ENCODE measurements at regions not wholly inside any gene's neighbourhood (a gene's known extent, or its start where the extent isn't known, plus 50 kb on each side); places are given as distances from the start of the nearest gene placed in this dataset.

DNA sequence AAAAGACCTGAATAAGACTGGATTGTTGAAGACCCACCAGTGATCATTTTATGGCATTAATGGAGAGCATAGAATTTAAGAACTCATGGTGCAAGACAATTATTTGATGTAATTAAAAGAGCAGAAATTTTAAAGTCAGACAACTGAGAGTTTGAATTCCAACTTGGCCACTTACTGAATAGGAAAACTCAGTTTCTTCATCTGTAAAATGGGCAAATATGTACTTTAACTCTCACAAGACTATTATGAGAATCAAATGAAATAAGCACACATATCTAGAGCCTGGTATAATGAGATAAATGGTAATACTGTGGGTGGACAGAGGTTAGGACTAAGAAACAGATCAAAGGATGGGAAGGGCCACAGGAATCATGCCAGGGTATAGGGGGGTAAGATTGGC lies 88.0 kb downstream of the SOX9 start:
- DNase-seq (ENCODE audit: low spot score): no peak

DNA sequence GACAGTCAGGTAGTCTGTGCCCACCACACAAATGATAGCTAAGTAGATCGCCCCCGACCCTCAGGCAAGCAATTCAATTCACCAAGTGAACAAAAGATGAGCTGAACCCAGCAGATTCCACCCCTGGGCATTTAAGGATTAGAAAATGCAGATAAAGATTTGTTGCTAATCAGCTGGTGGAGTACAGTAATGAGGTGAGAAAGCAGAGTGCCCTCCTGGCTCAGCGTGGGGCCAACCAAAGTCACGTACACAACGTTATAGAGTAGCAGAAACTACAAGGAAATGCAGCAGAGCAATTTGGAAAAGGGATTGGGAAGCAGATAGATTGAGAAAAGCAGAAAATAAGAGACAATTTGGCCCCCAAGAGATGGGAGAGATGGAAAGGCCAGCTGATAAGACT lies 91.2 kb downstream of the SOX9 start:
- DNase-seq (ENCODE audit: low spot score): no peak

DNA sequence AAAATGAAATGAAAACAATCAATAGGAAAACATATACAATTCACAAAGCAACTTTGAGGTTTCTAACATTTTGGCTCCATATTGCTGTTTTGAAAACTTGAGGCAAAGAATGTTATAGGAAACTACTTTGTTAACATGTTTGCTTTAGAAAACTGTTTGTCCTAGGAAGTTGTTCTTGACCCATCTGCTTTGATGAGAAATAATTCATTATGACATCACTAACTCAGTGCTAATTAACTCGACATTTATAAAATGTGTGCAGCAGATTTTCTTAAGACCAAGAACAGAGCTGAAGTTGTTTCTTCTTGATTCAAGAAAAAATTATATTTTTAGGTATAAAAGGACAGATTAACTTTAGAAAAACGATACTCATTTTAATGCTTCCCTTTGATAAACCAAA lies 94.7 kb downstream of the SOX9 start:
- no peak for DNase-seq (ENCODE audit: low spot score)

DNA sequence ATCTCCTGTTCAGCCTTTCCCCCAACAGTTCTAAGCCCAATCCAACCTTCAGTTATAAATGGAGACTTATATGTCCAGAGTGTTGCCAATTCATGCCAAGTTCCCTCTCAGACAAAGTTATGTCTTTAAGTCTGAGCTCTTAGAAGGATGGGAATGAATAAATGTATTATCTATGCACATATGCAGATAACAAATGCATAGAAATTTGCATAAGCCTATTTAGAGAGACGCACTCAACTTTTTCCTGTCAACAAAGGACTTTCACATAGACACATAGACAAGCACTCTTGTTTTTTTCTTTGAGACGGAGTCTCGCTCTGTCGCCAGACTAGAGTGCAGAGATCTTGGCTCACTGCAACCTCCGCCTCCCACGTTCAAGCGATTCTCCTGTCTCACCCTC lies 95.1 kb downstream of the SOX9 start:
- DNase-seq (ENCODE audit: low spot score): no peak

DNA sequence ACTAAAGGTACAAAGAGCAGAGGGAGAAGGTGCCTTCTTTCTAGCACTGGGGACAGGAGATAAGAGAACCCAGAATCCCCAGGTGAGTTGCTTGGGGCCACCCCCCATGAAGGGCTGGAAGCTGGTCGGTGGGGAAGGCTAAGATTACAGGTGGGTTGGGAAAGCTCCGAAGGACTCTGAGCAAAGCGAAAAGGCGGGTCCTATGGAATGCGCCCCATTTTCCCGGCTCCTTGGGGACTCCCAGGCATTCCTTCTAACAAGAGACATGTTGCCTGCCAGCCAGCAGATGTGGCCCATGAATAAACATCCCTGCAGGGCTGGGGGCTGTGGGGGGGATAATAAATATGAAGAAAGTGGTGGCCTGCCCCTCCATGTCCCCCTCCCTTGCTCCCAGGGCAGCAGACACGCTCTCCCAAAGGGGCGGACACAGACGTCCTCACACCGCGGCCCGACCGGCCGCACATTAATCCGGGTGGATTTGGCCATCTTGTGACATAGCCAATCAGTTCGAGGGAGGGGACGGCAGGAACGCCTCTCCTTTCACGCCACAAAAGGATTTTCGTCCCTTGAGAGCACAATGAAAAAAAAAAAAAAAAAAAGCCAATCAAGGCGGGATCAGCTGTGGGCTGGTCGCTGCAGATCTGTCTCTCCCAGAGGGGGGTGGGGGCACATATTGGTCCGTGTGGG lies 98.5 kb downstream of the SOX9 start:
- no peak for DNase-seq (ENCODE audit: low spot score)

DNA sequence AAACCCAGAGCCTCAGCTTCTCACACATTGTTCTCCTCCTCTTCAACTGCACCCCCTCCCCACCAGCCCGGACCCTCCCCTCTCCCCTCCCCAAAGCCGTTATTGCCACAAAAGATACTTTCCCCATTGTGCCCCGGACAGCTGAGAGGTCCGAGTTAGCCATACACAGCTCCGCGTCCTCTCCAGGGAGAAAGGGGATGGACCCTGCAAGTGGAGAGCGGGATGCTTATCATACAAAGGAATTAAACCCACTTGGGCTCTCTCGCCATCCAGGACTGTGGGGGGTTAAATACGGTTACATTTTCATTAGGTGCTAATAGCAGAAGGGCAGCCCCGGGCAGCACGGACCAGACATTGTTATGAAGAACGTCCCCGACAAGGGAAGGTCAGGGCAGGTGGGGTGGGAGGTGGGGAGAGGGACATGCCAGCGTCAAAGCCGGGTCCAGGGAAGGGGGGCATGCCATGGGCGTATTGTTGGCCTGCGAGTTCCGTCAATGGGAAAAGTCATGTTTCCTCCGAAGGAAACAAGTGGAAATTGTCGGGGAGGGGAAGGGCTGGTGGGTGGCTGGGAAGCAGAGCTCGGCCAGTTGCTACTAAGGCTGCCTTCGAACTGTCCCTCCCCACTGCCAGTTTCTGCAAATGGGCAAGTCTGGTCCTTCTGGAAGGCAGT lies 99.1 kb downstream of the SOX9 start:
- no peak for DNase-seq (ENCODE audit: low spot score)

DNA sequence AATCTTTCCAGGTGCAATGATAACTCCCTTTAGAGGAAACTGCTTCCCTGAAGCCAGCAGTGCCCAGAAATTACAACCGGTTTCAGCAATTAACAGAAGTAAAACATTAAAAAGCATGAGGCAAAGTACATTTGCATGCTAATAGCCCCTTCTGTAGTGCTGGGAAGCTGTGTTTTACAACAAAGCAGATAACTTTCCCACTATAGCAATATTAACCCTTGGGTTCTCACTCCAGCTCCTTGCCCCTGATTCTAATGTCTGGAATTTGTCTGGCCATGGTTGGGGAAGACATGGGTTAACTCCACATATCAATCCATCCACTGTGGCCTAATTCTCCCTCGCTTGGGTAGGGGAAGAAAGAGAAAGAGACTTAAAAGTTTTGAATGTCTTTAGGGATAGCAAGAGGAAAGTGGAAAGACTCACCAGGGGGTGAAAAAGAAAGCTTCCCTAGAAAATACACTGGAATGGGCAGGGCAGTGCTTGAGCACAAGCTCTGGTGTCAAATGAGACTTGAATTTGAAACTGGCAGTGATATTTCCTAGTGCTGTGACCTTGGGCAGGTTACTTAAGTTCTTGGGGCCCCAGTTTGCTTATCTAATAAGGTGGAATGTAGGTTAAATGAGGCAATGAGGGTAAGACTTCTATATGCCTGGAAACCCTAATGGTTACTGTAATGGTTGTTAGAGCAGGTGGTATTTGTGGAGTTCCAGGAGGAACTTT lies 102.0 kb downstream of the SOX9 start:
- no peak for DNase-seq (ENCODE audit: low spot score)

DNA sequence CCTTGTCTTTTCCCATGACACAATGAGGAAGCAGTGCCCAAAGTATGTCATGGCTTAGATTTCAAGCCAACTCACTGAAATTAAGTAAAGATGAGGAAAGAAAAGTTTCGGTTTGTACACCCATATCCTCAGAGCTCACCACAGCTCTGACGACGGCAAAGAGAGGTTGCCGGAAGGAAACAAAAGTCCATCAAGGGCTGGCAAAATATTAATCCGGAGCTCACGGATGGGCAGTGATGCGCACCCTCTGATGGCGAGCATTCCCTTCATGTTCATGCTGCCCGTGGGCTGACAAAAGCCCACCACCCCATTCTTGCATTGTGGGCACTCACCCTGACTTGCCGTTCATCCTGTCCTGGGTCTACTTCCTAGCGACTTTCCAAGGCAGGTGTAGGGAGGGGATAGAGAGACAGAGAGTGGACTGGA lies 103.1 kb downstream of the SOX9 start:
- no peak for DNase-seq (ENCODE audit: low spot score)

DNA sequence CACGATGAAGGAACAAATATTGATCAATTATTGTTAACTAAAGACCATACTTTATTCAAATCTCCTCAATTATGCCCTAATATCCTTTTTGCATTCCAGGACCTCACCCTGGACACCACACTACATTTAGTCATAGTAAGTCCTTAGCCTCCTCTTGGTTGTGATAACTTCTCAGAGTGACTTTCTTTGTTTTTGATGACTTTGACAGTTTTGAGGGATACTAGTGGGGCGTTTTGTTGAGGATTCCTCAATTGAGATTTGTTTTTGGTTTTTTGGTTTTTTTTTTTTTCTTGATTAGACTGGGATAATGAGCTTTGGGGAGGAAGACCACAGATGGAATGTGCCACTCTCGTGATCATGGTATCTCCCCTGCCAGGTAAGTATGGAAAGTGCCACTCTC lies 105.5 kb downstream of the SOX9 start:
- DNase-seq (ENCODE audit: low spot score): no peak

DNA sequence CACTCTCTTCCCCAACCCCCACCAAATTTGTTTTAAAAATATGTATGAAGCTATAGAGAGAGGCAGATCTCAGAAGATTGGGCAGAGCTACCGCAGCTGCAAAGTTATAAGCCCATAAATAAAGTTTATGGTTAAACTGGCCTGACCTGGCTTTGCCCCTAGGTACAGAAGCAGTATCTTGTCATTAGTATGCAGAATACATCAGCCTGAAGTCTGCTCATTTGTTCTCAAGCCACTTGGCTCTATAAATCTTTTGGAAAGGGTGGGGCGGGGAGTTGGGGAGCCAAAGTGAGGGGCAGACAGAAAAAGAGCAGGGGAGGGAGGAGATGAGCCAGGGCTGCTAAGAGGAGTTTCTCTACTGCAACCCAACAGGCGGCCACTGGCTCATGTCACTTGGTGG lies 113.2 kb downstream of the SOX9 start:
- peak; percentile 16 for DNase-seq (ENCODE audit: low spot score)

DNA sequence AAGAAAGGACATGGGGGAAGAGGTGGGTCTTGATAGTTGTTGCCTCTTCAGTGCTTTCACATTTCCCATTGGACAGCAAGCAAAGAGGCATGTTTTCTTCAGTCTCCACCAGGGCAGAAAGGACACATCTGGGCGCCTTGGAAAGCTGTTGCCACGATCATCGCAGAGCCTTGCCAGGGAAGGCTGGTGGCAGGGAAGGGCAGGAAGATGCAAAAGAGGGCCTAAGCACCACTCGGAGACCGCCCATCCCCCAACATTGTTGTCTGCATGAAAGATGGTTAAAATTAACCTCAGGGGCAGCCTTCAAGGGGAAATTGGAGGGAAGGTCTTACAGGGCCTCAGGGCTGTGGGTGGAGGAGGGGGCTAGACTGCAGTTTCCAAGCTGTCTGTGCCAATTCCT lies 114.2 kb downstream of the SOX9 start:
- no peak for DNase-seq (ENCODE audit: low spot score)

DNA sequence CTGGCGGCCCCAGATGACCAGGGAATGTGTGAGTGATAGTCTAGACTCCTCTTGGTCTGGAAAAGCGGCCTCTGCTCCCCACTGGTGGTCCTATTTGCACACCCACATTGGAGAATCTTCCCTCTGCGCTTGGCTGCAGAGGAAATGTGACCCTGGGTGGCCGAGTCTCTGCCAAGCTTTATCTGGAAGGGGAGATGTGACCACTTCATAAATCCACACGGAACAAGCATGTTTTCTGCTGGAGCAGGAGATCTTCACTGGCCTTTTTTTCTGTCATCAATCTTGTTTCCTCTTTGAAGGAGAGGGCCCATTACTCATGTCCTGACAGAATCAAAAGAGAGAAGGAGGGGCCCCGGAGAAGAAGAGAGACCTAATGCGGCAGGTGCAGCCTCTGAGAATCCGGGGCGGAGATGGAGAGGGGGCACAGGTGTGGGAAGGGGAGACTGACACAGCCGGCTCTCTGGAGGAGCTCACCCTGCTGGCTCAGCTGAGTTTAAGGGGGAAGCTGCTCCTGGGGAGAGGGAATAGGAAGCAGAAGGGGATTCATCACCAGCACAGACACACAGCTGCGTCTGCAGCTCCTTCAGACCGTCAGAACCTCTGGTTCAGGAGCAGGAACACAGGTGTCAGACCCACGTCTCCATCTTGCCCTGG lies 116.3 kb downstream of the SOX9 start:
- DNase-seq (ENCODE audit: low spot score): no peak

DNA sequence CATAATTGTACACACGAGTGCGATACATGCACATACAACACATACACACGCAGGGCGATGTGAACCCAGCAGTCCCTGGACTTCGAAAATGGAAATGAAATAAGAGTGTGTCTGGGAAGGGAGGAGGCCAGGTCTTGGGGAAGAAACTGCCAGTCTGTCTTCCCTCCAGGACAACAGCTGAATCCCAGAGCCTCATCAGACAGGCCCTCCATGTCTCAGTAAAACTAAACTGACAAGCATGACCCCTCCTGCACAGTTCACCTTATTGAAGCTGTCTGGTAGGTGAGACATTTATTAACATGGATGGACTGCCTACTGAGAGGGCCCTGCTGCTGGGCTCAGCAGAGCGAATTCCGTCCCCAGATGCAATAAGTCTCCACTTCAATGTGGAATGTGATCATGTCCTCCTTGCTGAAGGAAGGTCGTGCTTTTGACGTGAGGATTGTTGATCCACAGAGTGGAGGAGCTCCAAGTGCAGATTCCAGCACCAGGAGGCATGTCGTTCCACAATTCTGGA lies 117.4 kb downstream of the SOX9 start:
- DNase-seq (ENCODE audit: low spot score): no peak

DNA sequence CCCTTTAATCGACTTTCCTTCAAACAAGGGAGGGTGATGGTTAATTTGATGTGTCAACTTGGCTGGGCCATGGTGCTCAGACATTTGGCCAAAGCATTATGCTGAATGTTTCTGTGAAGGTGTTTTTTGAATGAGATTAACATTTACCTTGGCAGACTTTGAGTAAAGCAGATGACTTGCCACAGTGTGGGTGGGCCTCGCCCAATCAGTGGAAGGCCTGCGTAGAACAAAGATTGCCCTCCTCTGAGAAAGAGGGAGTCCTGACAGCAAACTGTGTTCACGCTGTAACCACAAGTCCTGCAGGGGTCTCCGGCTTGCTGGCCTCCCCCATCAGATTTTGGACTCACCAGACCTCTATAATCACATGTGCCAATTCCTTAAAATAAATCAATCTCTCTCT lies 118.7 kb downstream of the SOX9 start:
- DNase-seq (ENCODE audit: low spot score): no peak

DNA sequence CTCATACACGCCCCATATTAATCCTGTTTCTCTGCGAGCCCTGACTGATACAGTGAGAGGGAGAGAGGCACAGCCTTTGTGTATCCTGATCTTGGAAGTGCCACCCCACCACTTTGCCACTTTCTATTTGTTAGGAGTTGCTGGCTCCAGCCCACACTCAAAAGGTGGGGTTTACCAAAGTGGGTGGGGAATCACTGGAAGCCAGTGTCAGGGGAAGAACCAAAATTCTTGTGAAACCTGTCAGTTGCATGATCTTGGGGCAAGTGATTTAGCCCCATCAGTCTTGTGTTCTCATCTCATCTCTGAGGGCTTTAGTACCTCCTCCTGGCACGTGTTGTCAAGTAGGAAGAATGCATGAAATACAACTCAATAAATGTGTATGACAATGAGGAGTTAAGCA lies 119.5 kb downstream of the SOX9 start:
- DNase-seq (ENCODE audit: low spot score): no peak

DNA sequence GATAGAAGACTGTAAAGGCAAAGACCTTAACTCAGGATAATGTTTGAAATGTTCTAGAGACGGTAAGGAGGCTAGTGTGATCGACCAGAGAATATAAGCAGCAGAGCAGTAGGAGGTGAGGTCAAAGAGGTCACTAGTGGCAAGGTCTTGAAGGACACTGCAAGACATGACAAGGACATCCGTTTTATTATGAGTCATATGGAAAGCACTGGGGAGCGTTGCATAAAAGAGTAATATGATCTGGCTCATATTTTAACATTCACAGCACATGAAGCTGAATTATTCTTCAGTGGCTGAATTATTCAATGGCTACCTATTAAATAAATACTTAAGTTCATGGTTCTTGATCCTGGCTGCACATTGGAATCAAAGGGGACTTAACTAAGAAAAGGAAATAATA lies 123.7 kb downstream of the SOX9 start:
- no peak for DNase-seq (ENCODE audit: low spot score)

DNA sequence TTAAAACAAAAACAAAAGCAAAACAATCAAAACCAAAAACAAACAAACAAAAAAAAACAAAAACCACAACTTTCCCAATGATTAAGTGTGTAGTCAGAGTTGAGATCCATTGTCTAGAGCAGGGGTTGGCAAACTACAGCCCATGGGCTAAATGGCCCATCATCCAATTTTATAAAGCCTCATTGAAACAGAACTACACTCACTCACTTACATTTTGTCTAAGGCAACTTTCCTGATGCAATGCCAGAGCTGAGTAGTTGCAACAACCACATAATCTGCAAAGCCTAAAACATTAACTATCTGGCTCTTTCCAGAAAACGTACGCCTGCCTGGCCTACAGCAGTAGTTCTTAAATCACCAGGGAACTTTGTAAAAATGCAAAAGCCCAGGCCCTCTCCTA lies 124.1 kb downstream of the SOX9 start:
- DNase-seq (ENCODE audit: low spot score): no peak

DNA sequence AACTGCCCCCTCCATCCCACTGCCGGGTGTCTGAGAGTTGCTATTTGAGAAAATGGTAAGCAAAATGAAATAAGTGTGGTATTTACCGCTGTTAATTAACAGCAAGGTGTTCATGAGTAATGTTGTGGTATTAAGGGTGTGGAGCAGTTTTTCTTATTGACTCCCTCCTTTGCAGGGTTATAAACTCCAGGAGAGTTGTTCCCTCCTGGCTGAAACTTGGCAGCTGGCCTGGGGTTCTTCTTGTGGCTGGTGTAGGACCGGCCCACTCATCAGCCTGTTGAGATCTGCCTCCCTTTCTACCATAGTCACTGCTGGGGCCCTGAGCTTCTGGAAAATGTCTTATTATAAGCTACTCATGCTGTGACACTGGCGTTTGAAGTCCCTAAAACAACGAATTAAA lies 128.6 kb downstream of the SOX9 start:
- no peak for DNase-seq (ENCODE audit: low spot score)

DNA sequence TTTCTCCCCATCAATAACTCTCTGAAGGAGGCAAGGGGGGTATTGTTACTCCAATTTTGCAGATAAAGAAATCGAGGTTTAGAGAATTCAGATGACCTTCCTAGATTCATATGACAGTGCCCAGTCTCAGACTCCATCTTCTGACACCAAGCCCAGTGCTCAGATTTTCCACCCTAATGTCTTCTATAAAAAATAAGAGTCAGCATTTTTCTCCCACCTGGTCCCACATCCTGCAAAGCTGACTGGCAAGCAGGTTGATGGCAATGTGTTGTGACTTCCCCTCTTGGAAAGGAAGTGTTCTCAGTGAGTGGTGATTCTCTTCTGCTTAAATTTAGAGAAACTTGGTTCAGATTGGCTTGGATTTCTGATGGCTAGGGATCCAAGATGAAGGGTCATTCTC lies 129.4 kb downstream of the SOX9 start:
- no peak for DNase-seq (ENCODE audit: low spot score)

DNA sequence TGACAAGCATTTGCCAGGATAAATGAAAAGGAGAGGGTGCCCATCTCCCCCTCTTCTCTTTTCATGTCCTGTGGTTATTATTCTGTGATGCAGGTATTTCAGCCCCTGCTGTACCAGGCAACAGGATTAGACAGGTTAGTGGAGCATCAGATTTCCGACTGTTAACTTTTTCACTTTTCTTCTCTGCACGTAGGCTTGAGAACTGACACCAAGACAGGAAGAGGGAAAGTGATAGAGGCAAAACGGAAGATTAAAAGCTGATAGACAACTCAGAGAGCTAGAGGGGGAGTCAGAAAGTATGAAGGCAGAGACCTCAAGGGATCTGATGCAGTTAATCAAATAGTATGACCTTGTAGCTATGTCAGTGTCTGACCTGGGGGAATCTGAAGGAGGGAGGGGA lies 132.8 kb downstream of the SOX9 start:
- no peak for DNase-seq (ENCODE audit: low spot score)

DNA sequence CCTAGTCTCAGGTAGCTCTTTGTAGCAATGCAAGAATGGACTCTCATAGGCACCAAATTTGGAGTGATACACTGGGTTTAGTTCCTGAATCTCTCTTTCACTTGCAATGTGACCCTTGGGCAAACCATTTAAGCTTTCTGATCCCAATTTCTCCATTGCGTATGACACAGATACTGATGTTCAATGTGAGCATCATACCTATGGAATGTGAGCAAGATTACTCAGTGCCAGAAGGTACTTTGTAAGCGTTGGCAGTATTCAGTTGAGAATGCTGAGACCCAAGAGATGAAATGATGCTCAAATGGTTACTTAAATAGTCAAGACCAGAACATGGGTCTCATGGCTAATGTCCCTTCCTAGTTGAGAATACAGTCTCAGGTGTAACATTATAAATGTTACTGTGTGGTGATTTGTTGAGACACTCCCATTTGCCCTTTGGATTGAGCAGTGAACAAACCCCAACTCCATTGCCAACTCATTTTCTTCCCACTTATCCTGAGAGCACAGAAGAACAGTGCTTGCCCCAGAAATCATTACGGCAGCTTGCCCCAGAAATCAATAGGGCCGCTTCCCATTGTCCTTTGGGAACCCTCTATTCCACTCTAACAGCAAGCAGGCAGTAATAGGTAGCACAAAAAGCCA lies 134.1 kb downstream of the SOX9 start:
- no peak for DNase-seq (ENCODE audit: low spot score)

DNA sequence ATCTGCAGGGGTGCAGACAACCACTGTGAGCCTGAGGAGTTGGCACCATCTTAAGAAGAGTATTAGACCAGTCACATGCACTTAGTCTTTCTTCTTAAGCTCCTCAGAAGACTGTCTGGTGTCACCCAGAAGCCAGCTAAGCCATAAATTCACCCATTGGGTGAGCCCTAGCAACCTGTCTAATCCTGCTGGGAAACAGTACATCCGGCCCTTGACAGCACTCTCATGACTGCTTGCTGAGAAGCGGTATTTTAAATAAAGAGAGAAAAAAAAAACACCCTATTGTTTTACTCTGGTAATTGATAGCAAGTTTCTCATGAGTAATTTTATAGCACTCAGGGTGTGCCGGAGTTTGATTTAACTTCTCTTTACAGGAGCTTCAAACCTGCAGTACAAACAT lies 134.7 kb downstream of the SOX9 start:
- no peak for DNase-seq (ENCODE audit: low spot score)

Measured in HT-29 (cell line).